ENCODE measurements at regions not wholly inside any gene's neighbourhood (a gene's known extent, or its start where the extent isn't known, plus 50 kb on each side); places are given as distances from the start of the nearest gene placed in this dataset.

- TF ChIP-seq POLR2AphosphoS5 (IDR thresholded peaks at IDR 0.05; ENCODE audit: insufficient read depth, low read depth, low read length) (no peak), CTCF (IDR thresholded peaks at IDR 0.05; ENCODE audit: extremely low read depth in 1 of 2, insufficient read depth in 1 of 2, low read depth in 1 of 2, low read length in 2 of 2) (no peak), EZH2 (IDR thresholded peaks at IDR 0.05; ENCODE audit: borderline replicate concordance, low read depth, low read length, severe bottlenecking) (no peak), FOS (IDR thresholded peaks at IDR 0.05; ENCODE audit: borderline replicate concordance, insufficient read depth, low read length) (no peak), POLR2A (IDR thresholded peaks at IDR 0.05; ENCODE audit: low read depth, low read length) (no peak), JUN (IDR thresholded peaks at IDR 0.05; ENCODE audit: borderline replicate concordance, insufficient read depth, insufficient read length, low read depth) (no peak), MAX (IDR thresholded peaks at IDR 0.05; ENCODE audit: insufficient read depth, insufficient read length) (no peak), GATA2 (IDR thresholded peaks at IDR 0.05; ENCODE audit: insufficient read depth, insufficient read length, low read depth, low read length) (no peak), MYC (IDR thresholded peaks at IDR 0.05; ENCODE audit: low read depth, low read length) (no peak)
Measured at GRCh38 chr7:156590212-156590611, 50.4 kb upstream of the RNF32 start.
